AG08396 (cell line): ENCODE measurements at regions not wholly inside any gene's neighbourhood (a gene's known extent, or its start where the extent isn't known, plus 50 kb on each side); places are given as distances from the start of the nearest gene placed in this dataset.
"Not testable (repeated sequence)": the region's sequence is repeated elsewhere in the genome, so short reads cannot be mapped to it uniquely, and the experiment has no call there.

Experiments used
- DNase-seq: peaks from one replicate; pipeline ENCODE4 v3.0.0; 2012; ENCODE audit warnings: low spot score, mixed read lengths

- peak; percentile 34 for DNase-seq
Measured at GRCh38 chr10:28991333-28992270, 297.3 kb upstream of the LYZL1 start.

- no peak for DNase-seq
Measured at GRCh38 chr10:28993056-28993455, 295.8 kb upstream of the LYZL1 start.

GRCh38 chr10:28993861-28994260 lies 295.0 kb upstream of the LYZL1 start:
- DNase-seq: no peak

- not testable (repeated sequence) for DNase-seq
Measured at GRCh38 chr10:28994802-28995201, 294.1 kb upstream of the LYZL1 start.

GRCh38 chr10:28995497-28995896 lies 293.4 kb upstream of the LYZL1 start:
- DNase-seq: no peak

GRCh38 chr10:28996345-28996744 lies 292.5 kb upstream of the LYZL1 start:
- DNase-seq: no peak

- no peak for DNase-seq
Measured at GRCh38 chr10:28996947-28997551, 291.8 kb upstream of the LYZL1 start.

GRCh38 chr10:28997734-28998133 lies 291.1 kb upstream of the LYZL1 start:
- DNase-seq: no peak

GRCh38 chr10:29001801-29002200 lies 287.1 kb upstream of the LYZL1 start:
- DNase-seq: no peak

- DNase-seq: not testable (repeated sequence)
Measured at GRCh38 chr10:29003014-29003413, 285.9 kb upstream of the LYZL1 start.

- DNase-seq: no peak
Measured at GRCh38 chr10:29005988-29006387, 282.9 kb upstream of the LYZL1 start.

GRCh38 chr10:29007370-29007747 lies 281.5 kb upstream of the LYZL1 start:
- no peak for DNase-seq

- DNase-seq: no peak
Measured at GRCh38 chr10:29007748-29008610, 280.9 kb upstream of the LYZL1 start.

GRCh38 chr10:29009464-29009863 lies 279.4 kb upstream of the LYZL1 start:
- no peak for DNase-seq

GRCh38 chr10:29011516-29011915 lies 277.4 kb upstream of the LYZL1 start:
- no peak for DNase-seq

- DNase-seq: peak; percentile 11
Measured at GRCh38 chr10:29012926-29013554, 275.8 kb upstream of the LYZL1 start.

- DNase-seq: no peak
Measured at GRCh38 chr10:29021591-29021990, 267.3 kb upstream of the LYZL1 start.

GRCh38 chr10:29022513-29022912 lies 266.4 kb upstream of the LYZL1 start:
- DNase-seq: no peak

- DNase-seq: no peak
Measured at GRCh38 chr10:29023678-29024077, 265.2 kb upstream of the LYZL1 start.

GRCh38 chr10:29026065-29026797 lies 262.6 kb upstream of the LYZL1 start:
- DNase-seq: no peak
